PFSK-1 (cell line): ENCODE measurements at regions not wholly inside any gene's neighbourhood (a gene's known extent, or its start where the extent isn't known, plus 50 kb on each side); places are given as distances from the start of the nearest gene placed in this dataset.

Source experiments
- FOXP2 ChIP-seq: optimal IDR thresholded peaks from 2 replicates; pipeline ENCODE3; 2011; ENCODE audit warnings: borderline replicate concordance, control low read depth, inconsistent platforms; ENCODE audit not compliant: insufficient read depth; ENCODE audit errors: extremely low read length, extremely low read depth
- POLR2AphosphoS5 ChIP-seq: IDR thresholded peaks from 2 replicates; pipeline ENCODE4 v1.6.1; 2012; ENCODE audit warnings: low read depth, mild to moderate bottlenecking, control low read depth, low read length, moderate library complexity
- SIN3A ChIP-seq: IDR thresholded peaks from 2 replicates; pipeline ENCODE4 v1.6.1; 2012; ENCODE audit warnings: mild to moderate bottlenecking, low read length, moderate library complexity, borderline replicate concordance; ENCODE audit not compliant: insufficient read depth
- TAF1 ChIP-seq: IDR thresholded peaks from 2 replicates; pipeline ENCODE4 v1.6.1; 2012; ENCODE audit warnings: low read length, control low read depth, borderline replicate concordance; ENCODE audit not compliant: insufficient read depth
- TF ChIP-seq, protein P1 (sequence below), 2 experiments: IDR thresholded peaks; 2 replicates each; pipeline versions ENCODE4 v1.6.1 to v1.8.0; 2011 to 2012; ENCODE audit warnings: low read depth in 2 of 2, low read length in 2 of 2, control low read depth in 1 of 2, inconsistent platforms in 1 of 2, mild to moderate bottlenecking in 1 of 2, moderate library complexity in 1 of 2; ENCODE audit not compliant: insufficient read depth in 1 of 2

DNA sequence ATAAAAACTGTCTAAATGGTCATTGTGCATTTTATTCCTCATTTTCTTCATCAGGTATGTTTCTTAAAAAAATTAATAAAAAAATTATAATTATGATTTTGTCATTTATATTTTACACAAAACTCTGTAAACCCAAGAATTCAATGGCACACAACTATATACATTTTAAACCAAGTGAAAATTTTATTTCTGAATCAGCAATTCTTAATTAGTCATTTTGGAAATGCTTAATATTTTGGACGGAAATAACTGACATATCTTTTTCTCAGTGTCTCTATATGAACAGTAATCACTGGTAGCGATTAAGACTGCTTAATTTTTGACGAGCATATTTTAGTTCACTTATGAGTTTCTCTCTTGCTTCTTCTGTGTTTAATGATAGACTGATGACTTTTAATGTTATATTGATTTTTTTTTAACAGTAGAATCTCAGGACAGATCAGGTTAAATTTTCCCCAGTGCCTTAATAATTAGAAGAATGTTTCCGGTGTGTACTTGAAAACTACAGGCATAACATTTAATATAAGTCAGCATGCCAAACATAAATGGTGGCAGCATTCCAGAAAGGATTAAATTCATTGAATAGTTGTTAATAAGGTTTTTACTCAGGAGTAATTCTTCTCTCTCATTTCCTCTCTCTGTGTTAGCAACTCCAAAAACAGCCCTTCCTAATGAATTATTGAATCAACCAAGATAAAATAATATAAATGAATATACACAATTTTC lies 644.7 kb upstream of the CDH6 start:
- TF ChIP-seq TAF1 (no peak), POLR2AphosphoS5 (no peak), FOXP2 (no peak), SIN3A (no peak)
- TF ChIP-seq, protein P1, sequence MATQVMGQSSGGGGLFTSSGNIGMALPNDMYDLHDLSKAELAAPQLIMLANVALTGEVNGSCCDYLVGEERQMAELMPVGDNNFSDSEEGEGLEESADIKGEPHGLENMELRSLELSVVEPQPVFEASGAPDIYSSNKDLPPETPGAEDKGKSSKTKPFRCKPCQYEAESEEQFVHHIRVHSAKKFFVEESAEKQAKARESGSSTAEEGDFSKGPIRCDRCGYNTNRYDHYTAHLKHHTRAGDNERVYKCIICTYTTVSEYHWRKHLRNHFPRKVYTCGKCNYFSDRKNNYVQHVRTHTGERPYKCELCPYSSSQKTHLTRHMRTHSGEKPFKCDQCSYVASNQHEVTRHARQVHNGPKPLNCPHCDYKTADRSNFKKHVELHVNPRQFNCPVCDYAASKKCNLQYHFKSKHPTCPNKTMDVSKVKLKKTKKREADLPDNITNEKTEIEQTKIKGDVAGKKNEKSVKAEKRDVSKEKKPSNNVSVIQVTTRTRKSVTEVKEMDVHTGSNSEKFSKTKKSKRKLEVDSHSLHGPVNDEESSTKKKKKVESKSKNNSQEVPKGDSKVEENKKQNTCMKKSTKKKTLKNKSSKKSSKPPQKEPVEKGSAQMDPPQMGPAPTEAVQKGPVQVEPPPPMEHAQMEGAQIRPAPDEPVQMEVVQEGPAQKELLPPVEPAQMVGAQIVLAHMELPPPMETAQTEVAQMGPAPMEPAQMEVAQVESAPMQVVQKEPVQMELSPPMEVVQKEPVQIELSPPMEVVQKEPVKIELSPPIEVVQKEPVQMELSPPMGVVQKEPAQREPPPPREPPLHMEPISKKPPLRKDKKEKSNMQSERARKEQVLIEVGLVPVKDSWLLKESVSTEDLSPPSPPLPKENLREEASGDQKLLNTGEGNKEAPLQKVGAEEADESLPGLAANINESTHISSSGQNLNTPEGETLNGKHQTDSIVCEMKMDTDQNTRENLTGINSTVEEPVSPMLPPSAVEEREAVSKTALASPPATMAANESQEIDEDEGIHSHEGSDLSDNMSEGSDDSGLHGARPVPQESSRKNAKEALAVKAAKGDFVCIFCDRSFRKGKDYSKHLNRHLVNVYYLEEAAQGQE (IDR thresholded peaks at IDR 0.05; ENCODE audit: insufficient read depth in 1 of 2, low read depth in 2 of 2, low read length in 2 of 2) = no peak

DNA sequence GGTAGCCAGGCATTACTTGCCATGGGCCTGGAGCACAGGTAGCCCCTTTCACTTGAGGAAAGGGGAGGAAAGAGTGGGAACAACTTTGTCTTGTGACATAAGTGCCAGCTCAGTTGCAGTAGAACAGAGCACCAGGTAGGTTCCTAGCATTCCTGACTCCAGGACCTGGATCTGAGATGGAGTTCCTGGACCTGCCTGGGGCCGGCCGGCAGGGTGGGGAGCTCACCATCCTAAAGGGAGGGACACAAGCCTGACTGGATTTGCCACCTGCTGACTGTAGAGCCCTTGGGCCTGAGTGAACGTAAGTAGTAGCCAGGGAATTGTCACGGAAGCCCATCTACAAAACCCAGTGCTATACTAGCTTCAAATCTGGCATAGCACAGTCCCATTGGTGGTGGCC lies 653.3 kb upstream of the CDH6 start:
- no peak for TF ChIP-seq POLR2AphosphoS5
- TF ChIP-seq FOXP2 = no peak
- no peak for TF ChIP-seq TAF1
- no peak for TF ChIP-seq SIN3A
- TF ChIP-seq, protein P1 (IDR thresholded peaks at IDR 0.05; ENCODE audit: insufficient read depth in 1 of 2, low read depth in 2 of 2, low read length in 2 of 2) = no peak

DNA sequence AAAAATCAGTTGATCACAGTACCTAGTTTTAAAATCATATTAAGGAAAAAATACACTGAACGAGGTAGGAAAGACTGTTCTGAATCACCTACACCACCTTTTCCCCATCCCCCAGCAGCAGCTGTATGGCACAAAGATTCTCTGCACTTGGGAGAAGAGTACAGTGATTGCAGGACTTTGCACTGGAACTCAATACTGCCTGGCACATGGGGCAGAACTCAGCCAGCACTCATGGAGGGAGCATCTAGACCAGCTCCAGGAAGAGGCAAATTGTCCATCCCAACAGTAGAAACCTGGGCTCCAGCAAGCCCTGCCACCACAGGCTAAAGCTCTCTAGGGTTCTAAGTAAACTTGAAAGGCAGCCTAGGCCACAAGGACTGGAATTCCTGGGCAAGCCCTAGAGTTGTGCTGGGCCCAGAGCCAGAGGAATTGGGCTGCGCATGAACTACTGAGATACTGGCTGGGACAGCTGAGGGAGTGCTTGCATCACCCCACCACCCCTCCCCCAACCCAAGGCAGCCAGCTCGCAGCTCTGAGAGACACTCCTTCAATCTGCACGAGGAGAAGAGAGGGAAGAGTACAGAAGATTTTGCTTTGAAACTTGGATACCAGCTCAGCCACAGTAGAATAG lies 654.4 kb upstream of the CDH6 start:
- TF ChIP-seq TAF1 (no peak), FOXP2 (no peak), SIN3A (no peak), POLR2AphosphoS5 (no peak)
- TF ChIP-seq, protein P1 (IDR thresholded peaks at IDR 0.05; ENCODE audit: insufficient read depth in 1 of 2, low read depth in 2 of 2, low read length in 2 of 2) = no peak

DNA sequence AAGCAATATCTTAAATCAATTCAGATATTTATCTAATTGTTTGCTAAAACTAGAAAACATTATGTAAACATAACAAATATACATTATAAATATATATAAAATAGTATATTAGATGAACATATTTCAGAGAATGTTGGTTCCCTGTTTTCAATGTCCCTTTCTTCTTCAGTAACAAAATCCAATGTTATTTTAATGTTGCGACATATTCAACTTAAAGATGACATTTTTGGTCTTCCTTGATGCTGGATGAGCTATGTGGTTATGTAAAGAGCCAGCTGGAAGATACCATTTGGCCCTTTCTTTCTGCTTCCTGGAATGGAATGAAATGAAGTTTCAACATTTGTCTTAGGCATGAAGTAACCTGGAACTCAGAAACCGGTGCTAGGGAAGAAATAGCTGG lies 668.1 kb upstream of the CDH6 start:
- TF ChIP-seq, protein P1 (IDR thresholded peaks at IDR 0.05; ENCODE audit: insufficient read depth in 1 of 2, low read depth in 2 of 2, low read length in 2 of 2) = no peak
- TF ChIP-seq POLR2AphosphoS5 (no peak), TAF1 (no peak), SIN3A (no peak), FOXP2 (no peak)

DNA sequence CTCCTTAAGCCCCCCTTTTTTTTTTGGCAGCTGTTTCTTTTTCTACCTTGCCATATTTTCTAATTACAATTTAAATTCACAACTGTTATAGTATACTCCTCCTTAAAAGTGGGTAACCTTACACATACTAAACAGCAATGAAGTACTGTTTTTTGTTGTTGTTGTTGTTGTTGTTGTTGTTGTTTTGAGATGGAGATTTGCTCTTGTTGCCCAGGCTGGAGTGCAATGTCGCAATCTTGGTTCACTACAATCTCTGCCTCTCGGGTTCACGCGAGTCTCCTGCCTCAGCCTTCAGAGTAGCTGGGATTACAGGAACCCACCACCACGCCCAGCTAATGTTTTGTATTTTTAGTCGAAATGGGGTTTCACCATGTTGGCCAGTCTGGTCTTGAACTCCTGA lies 669.1 kb upstream of the CDH6 start:
- TF ChIP-seq, protein P1 (IDR thresholded peaks at IDR 0.05; ENCODE audit: insufficient read depth in 1 of 2, low read depth in 2 of 2, low read length in 2 of 2) = no peak
- TF ChIP-seq TAF1 = no peak
- no peak for TF ChIP-seq SIN3A
- no peak for TF ChIP-seq POLR2AphosphoS5
- TF ChIP-seq FOXP2 = no peak
